ENCODE measurements at regions not wholly inside any gene's neighbourhood (a gene's known extent, or its start where the extent isn't known, plus 50 kb on each side); places are given as distances from the start of the nearest gene placed in this dataset.

GRCh38 chr11:87493516-87493915 lies 455.8 kb downstream of the TMEM135 start:
- no peak for TF ChIP-seq CTCF (conservative IDR thresholded peaks at IDR 0.05; ENCODE audit: low read length)
- TF ChIP-seq EZH2phosphoT487 (IDR thresholded peaks at IDR 0.05; ENCODE audit: borderline replicate concordance) = no peak
